HG02884 (cell line): ENCODE measurements at regions not wholly inside any gene's neighbourhood (a gene's known extent, or its start where the extent isn't known, plus 50 kb on each side); places are given as distances from the start of the nearest gene placed in this dataset.
A peak's percentile ranks its signal among the peaks of the same experiment; 100 is the strongest.

Source experiments
- ATAC-seq: cut with Tn5 transposase; IDR thresholded peaks from one replicate; pipeline ENCODE4 v1.9.1; 2021; ENCODE audit warnings: mild to moderate bottlenecking, moderate library complexity; ENCODE audit not compliant: unreplicated experiment

DNA sequence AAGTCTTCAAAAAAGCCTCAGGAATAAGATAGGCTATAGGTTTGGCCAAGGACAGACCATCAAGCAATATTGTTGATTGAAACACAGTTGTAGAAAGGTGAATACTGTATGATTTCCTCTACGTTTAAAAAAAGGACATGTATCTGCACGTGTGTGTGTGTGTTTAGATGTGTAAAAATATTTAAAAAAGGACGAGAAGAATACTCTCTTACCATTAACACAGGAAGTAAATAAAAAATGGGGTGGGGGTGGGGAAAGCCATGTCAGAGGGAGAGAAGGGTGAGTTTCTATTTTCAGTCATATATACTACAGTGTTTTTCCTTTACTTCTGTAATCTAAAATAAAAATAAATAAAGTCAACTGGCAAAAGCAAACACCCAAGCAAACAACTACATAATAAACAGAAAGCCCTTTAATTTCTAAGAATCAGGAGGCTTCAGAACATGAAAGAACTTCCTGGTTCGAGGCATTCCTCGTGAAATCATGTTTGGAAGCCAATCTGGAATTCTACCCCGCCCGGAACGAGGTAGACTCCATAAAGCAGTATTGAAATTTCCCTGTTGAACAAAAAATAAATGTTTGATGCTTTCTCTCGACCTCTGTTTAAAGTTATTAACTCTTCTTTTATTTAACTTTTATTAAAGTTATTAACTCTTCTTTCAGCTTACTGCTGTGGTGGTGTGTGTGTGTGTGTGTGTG is 158.1 kb upstream of the ZNF217 start:
- ATAC-seq: no peak

- ATAC-seq: peak; percentile 85
Observed at GRCh38 chr20:53750827-53751619, 157.4 kb upstream of the ZNF217 start.

DNA sequence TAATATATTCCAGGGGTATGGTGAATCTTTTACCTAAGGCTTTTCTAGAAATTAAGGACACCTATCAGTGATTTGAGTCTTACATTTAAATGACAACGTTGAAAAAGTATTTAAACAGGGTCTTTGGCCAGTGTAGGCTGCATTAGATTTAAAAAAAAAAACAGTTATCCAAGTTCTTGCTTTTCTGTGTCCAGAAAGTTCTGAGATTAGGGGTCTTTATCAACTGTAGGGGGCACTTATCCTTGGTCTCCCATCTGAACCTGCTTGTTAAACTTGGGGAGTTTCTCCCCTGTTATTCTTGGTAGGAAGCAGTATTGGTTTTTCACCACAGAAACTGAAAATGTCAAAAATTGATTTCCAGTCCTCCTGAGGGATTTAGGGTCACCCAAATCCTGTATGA is 155.9 kb upstream of the ZNF217 start:
- no peak for ATAC-seq

DNA sequence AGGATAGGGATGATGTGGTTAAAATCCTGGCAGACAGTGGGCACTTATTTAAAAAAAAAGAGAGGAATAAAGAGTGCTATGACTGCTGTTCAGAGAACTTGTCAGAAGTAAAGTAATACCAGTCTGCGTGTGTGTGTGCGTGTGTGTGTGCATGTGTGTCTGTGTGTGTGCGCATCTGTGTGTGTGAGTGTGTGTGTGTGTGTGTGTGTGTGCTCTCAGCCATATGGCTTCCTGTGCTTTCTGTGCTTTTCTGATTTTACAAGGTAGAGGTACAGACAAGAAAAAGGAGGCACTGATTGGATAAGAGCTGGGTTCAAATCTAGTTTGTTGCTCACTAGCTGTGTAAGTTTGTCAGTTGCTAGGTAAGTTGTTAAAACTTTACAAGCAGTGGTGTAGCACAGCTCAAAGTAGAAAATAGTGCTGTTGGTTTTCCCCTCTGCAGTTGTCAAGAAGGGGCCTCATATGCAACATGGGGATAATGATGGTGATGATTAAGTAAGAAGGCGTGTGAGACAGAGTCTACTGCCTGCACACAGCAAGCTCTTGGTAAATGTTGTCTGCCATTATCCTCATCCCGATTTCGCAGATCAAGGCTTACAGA is 155.3 kb upstream of the ZNF217 start:
- no peak for ATAC-seq

DNA sequence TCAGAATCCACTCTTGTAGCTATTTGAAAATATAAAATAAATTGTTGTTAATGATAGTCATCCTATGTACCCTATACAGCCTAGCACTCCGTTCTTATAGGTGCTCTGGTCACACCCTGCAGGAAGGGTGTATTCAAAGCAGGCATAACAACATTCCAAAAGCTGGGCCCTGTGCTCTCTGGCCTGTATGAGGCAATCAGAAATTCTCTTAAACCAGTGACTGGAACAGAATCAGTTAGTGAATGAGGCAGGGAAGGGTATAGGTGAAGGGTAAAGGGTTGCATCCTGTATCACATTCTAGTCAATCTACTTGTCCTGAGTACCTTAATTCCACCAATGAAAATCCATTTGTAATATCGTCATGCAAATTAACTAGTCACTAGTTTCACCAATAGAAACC is 154.5 kb upstream of the ZNF217 start:
- ATAC-seq: no peak

- no peak for ATAC-seq
Observed at GRCh38 chr20:53743607-53744260, 150.1 kb upstream of the ZNF217 start.

DNA sequence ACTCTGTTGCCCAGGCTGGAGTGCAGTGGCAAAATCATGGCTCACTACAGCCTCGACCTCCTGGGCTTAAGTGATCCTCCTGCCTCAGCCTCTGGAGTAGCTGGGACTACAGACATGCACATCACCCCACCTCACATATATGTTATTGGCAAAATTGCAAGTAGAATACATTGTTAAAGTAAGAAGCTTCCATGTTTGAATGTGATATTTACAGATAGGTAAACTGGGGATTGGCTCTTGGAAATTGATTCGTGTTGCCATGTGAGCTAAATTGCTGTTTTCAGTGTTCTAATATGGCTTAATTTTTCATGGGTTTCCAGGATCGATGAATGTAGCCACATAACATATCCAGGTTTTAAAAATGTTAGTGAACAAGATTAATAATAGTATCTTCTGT is 149.0 kb upstream of the ZNF217 start:
- ATAC-seq: no peak

- no peak for ATAC-seq
Observed at GRCh38 chr20:53741726-53742028, 148.0 kb upstream of the ZNF217 start.

- ATAC-seq: peak; percentile 40
Observed at GRCh38 chr20:53739799-53740785, 146.5 kb upstream of the ZNF217 start.

GRCh38 chr20:53738945-53739798 is 145.5 kb upstream of the ZNF217 start:
- peak; percentile 42 for ATAC-seq

DNA sequence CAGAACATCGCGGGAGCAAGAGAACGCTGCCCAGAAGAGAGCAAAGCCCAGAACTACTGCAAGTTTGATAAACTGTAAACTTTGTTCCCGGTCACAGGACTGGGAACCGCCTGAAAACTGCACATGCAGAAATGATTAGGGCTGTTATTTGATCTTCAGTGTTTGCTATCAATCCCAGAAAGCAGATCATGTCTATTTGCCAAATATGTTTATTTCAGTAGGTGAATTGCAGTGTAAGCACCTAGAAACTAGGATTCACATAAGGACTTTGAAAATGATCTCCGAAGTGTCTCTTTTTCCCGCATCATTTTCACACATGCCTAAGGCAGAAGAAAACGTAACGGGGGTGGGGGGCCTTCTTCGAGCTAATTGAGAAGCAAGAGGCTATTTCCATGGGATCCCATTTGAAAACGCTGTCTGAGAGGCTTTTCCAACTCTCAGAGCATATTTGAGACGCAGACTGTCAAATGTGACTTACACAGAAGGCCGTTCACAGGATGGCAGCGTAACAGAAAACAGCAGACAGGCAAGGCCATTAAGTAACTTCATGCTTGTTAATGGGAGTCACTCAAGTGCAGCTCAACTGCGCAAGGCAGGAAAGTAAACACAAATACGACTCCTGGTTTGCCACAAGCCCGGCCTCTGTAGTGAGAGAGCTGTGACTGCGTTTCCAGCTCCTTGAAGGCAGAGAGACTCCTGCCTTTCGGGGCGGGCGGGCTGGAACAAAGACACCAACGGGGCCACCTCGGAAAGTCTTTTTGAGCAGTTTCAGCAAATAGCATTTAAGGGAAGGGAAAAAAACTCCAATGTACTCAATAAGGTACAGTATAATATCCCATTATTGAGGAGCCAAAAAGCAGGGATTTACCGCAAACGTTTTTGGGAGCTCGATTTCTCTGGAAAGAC is 144.7 kb upstream of the ZNF217 start:
- no peak for ATAC-seq

GRCh38 chr20:53737396-53738038 is 143.9 kb upstream of the ZNF217 start:
- no peak for ATAC-seq

- ATAC-seq: no peak
Observed at GRCh38 chr20:53736757-53737395, 143.2 kb upstream of the ZNF217 start.

DNA sequence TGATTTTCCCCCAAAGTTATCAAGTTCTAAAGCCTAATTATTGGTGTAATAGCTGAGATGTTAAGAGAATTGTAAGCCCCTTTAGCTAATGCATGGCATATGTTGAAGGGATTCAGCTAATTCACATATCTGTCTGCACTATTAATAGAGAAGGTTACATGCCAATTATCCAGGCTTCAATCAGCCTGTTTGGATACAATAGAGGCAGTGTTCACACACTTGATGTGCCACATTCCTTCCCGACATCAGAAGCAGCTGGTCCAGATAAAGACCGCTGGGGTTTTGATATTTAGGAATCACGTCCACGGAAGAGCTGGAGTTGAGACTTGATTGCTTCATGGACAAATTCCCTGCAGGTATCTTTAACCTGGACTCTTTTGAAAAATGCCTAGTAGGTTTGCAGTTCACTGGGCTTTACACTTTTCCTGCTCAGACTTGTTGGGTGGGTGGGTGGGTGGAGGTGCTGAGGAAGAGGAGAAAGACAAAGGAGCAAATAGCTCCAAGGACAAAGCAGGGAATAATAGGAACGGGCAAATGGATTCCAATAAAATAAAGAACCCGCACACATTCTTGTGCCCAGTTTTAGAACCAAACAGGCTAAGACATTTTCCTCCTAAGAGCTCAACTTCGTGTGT is 142.6 kb upstream of the ZNF217 start:
- ATAC-seq: no peak

DNA sequence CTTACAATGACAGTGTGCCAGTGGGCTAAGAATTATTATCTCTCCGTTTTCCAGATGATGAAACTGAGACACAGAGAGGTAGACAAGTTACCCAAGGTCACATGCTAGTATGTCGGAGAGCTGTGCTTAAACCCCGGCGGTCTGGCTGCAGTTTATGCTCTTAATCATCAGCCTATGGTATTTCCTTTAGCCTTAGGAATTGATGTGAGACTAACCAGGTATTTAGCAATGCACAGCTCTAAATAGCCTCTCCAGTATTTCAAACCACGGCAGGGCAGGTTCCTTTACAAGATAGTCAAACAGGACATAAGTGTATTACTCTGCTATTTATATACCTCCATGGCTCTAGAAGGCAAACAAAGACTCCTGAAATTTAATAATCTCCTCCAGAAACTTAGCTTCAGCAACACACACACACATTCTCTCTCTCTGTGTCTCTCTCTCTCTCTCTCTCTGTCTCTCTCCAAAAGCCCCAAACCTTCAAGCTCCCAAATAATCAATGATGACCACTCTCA is 142.0 kb upstream of the ZNF217 start:
- no peak for ATAC-seq

DNA sequence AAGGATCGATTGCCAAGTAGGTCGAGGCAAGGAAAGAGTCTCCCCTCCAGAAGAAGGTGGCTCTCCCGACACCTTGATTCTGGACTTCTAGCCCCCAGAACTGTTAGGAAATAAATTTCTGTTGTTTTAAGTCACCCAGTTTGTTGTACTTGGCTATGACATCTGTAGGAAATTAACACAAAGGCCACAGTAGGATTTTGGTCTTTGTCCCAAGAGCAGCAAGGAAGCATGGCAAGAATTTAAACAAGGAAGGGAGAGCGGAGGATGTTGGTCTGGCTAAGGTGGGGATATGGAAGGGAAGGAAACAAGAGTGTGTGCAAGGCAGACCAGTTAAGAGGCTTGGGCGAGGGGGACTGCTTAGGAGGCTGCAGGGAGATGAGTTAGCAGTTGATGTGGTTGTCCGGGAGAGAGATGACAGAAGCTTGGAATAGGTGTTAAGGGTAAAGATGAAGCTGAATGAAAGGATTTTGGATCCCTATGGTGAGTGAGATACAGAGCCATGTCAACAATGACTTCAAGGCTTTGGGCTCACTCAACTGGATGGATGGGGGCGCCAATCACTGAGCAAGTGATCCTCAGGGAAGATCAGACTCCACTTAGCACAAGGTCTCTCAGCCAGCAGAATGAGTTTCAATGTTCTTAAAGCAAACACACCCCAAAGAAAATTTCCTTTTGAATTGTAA is 140.5 kb upstream of the ZNF217 start:
- no peak for ATAC-seq
